Panc1 (cell line): ENCODE measurements at regions not wholly inside any gene's neighbourhood (a gene's known extent, or its start where the extent isn't known, plus 50 kb on each side); places are given as distances from the start of the nearest gene placed in this dataset.

ENCODE experiments used
- ATAC-seq: fragments of 200-7000 bp; cut with Tn5 transposase; 2 replicates; pipeline ENCODE4 v1.9.1; 2020; ENCODE audit warnings: mild to moderate bottlenecking, moderate library complexity
- BruUV-seq: library from RNA; stranded (reverse); fragments of 400-500 nt; replicated peaks from 2 replicates; lab custom pipeline; 2021; lab: Mats Ljungman, UMichigan
- CTCF ChIA-PET: fragments of 300-600 bp; sonication (Branson Sonifier 250); formaldehyde crosslinking; loops from one replicate; lab custom pipeline; 2022; ENCODE audit warnings: antibody characterized with exemption; lab: Charles Lee
- POLR2A ChIA-PET: fragments of 300-600 bp; sonication (Branson Sonifier 250); formaldehyde crosslinking; loops from one replicate; lab custom pipeline; 2022; ENCODE audit warnings: antibody characterized with exemption; lab: Charles Lee
- DNase-seq: peaks from one replicate; pipeline ENCODE4 v3.0.0-alpha.2; 2010; ENCODE audit warnings: low read depth, low spot score
- H3K27ac ChIP-seq: 2 replicates; pipeline ENCODE4 v1.5.1; 2011; ENCODE audit warnings: mild to moderate bottlenecking, low read length, inconsistent platforms
- H3K27me3 ChIP-seq: fragments of 200-500 bp; sonication (Bioruptor generic); 2 replicates; pipeline ENCODE4 v1.6.0; 2014; ENCODE audit warnings: low read length, inconsistent platforms; ENCODE audit not compliant: control insufficient read depth, insufficient read depth
- H3K36me3 ChIP-seq: fragments of 200-500 bp; sonication (Bioruptor generic); 2 replicates; pipeline ENCODE4 v1.5.1; 2014; ENCODE audit warnings: inconsistent platforms, mild to moderate bottlenecking, low read length, moderate library complexity; ENCODE audit not compliant: control insufficient read depth, insufficient read depth
- H3K4me1 ChIP-seq: 2 replicates; pipeline ENCODE4 v1.5.1; 2011; ENCODE audit warnings: inconsistent platforms, mild to moderate bottlenecking, low read length, moderate library complexity; ENCODE audit not compliant: control insufficient read depth, insufficient read depth
- H3K4me3 ChIP-seq, 2 experiments: 2 replicates each; pipeline ENCODE4 v1.5.1; 2011 to 2012; ENCODE audit warnings: low read depth in 2 of 2, low read length in 2 of 2, mild to moderate bottlenecking in 2 of 2, inconsistent platforms in 1 of 2, moderate library complexity in 1 of 2
- H3K9me3 ChIP-seq: fragments of 200-500 bp; sonication (Bioruptor generic); 2 replicates; pipeline ENCODE4 v1.5.1; 2014; ENCODE audit warnings: low read depth, mild to moderate bottlenecking, inconsistent platforms, low read length, moderate library complexity; ENCODE audit not compliant: control insufficient read depth, insufficient read depth
- CTCF ChIP-seq: fragments of 450-650 bp; IDR thresholded peaks from 2 replicates; pipeline ENCODE4 v1.5.1; 2017; ENCODE audit warnings: mild to moderate bottlenecking
- POLR2AphosphoS5 ChIP-seq: IDR thresholded peaks from 2 replicates; pipeline ENCODE4 v1.6.1; 2012; ENCODE audit warnings: mild to moderate bottlenecking, low read depth, low read length, moderate library complexity
- REST ChIP-seq, 2 experiments: IDR thresholded peaks; 2 replicates each; pipeline ENCODE4 v1.6.1; 2011 to 2012; ENCODE audit warnings: low read depth in 2 of 2, control low read depth in 1 of 2, low read length in 1 of 2, mild to moderate bottlenecking in 1 of 2, moderate library complexity in 1 of 2; ENCODE audit not compliant: insufficient read depth in 1 of 2
- SIN3A ChIP-seq: IDR thresholded peaks from 2 replicates; pipeline ENCODE4 v1.6.1; 2012; ENCODE audit warnings: low read depth, mild to moderate bottlenecking, low read length, moderate library complexity, borderline replicate concordance; ENCODE audit not compliant: insufficient read depth
- TCF7L2 ChIP-seq: IDR thresholded peaks from 2 replicates; pipeline ENCODE4 v1.6.1; 2011; ENCODE audit warnings: mild to moderate bottlenecking, low read depth, low read length, inconsistent platforms
- in situ Hi-C: cut with HindIII; loops from 2 replicates; pipeline ENCODE4 v1.10.0; 2016; ENCODE audit warnings: low sequenced_read_pairs, low pct_unique_long_range_greater_than_20kb
- intact Hi-C: fragments of 100-400 bp; cut with micrococcal nuclease; formaldehyde crosslinking; loops from one replicate; pipeline ENCODE4 v1.10.0; 2022; ENCODE audit not compliant: unreplicated experiment

- DNase-seq = no peak
- no peaks in the 10 kb centered on the region for H3K4me1 ChIP-seq
- no peak overlapping the region for H3K27ac ChIP-seq
- in situ Hi-C loops (no loop called here), intact Hi-C loops (no loop called here)
- no peaks in the 10 kb centered on the region for H3K9me3 ChIP-seq
- H3K36me3 ChIP-seq = no peaks in the 10 kb centered on the region
- no peaks in the 10 kb centered on the region for H3K27me3 ChIP-seq
- TF ChIP-seq REST (IDR thresholded peaks at IDR 0.05; ENCODE audit: insufficient read depth in 1 of 2, low read depth in 2 of 2, low read length in 1 of 2) (no peak), POLR2AphosphoS5 (no peak), TCF7L2 (no peak), CTCF (no peak), SIN3A (no peak)
- ChIA-PET CTCF (no interaction called here), POLR2A (no interaction called here)
- no peak for ATAC-seq
- BruUV-seq = no TSS peak
- no peak overlapping the region for H3K4me3 ChIP-seq
Observed at GRCh38 chr1:118421868-118422350, 236.9 kb upstream of the SPAG17 start.

GRCh38 chr1:118404024-118404423, 219.0 kb upstream of the SPAG17 start:
- no peak for ATAC-seq

More at GRCh38 chr1:118404024-118404423, 219.0 kb upstream of the SPAG17 start:
- TF ChIP-seq REST (IDR thresholded peaks at IDR 0.05; ENCODE audit: insufficient read depth in 1 of 2, low read depth in 2 of 2, low read length in 1 of 2) = no peak
- no peak for TF ChIP-seq POLR2AphosphoS5
- TF ChIP-seq TCF7L2 = no peak
- TF ChIP-seq SIN3A = no peak
- TF ChIP-seq CTCF = no peak
- in situ Hi-C loops (no loop called here), intact Hi-C loops (no loop called here)
- Histone ChIP-seq H3K27ac (no peak overlapping the region), H3K36me3 (no peaks in the 10 kb centered on the region), H3K4me1 (no peaks in the 10 kb centered on the region), H3K9me3 (no peaks in the 10 kb centered on the region), H3K4me3 (no peak overlapping the region), H3K27me3 (no peaks in the 10 kb centered on the region)
- POLR2A ChIA-PET = no interaction called here
- CTCF ChIA-PET = no interaction called here
- BruUV-seq = no TSS peak
- no peak for DNase-seq
